ENCODE measurements at regions not wholly inside any gene's neighbourhood (a gene's known extent, or its start where the extent isn't known, plus 50 kb on each side); places are given as distances from the start of the nearest gene placed in this dataset.

GRCh38 chr2:156647377-156648010 lies 211.3 kb downstream of the GPD2 start:
- TF ChIP-seq CTCF (IDR thresholded peaks at IDR 0.05) (no peak), POLR2AphosphoS5 (IDR thresholded peaks at IDR 0.05; ENCODE audit: low read depth, low read length) (no peak), TCF7L2 (IDR thresholded peaks at IDR 0.05; ENCODE audit: low read depth, low read length) (no peak)
